Inflammatory macrophage (primary cell): ENCODE measurements at regions not wholly inside any gene's neighbourhood (a gene's known extent, or its start where the extent isn't known, plus 50 kb on each side); places are given as distances from the start of the nearest gene placed in this dataset.
"Not testable (repeated sequence)": the region's sequence is repeated elsewhere in the genome, so short reads cannot be mapped to it uniquely, and the experiment has no call there.

Source experiments
- DNase-seq, 2 donors: peaks; one replicate each; pipeline ENCODE4 v3.0.0-alpha.2; 2020 to 2022

DNA sequence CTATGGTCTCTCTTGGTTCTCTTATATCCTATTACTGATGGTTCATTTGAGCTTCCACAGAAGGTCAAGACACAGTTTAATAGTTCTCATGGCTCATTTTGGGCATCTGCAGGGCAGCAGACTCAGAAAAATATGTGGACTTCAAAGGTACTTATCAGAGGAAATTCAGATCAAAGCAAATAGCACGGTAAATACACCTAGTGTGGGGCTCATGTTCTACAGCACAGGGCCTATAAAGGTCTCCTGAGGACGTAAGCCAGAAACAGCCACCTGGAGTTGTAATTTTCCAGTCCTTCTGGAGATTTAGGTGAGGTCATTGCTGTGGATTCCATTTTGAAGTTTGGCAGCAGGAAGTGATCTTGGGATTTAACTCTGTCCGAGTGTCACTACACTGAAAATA is 134.5 kb upstream of the SGO1 start:
- no peak for DNase-seq

DNA sequence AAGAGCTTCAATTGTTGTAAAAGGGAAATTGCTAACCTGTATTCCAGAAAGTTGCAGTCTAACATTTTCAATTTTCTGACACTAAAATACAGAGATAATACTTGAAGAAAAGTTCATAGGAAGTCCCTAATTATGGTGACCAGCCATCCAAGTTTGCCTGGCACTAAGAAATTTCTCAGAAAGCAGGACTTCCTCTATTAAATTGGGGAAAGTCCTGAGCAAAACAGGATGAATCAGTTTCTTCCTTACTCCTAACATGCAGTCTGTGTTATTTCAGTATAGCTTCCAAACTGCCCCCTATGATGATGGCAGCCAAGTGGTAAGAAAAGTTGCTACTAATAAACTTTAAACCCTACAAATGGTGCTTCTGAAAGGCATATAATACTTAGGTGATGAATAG is 133.5 kb upstream of the SGO1 start:
- no peak for DNase-seq

DNA sequence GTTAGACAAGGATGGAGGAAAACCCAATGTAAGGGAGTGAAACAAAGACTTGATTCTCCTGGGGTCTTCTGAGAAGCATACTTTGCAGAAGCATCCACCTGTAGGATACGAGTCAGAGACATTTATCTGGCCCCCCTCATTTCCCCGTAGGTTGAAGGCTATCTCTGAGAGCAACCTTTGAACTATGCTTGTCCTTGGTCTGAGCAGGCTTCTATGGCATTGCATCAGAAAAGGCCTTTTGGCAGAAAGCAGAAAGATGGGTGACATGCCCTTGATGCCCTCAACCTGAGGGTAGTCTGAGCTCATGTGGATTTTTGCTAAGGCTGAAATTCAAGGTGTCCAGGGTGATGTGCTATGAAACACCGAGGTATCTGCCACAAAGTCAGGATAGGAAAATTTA is 131.6 kb upstream of the SGO1 start:
- no peak for DNase-seq

DNA sequence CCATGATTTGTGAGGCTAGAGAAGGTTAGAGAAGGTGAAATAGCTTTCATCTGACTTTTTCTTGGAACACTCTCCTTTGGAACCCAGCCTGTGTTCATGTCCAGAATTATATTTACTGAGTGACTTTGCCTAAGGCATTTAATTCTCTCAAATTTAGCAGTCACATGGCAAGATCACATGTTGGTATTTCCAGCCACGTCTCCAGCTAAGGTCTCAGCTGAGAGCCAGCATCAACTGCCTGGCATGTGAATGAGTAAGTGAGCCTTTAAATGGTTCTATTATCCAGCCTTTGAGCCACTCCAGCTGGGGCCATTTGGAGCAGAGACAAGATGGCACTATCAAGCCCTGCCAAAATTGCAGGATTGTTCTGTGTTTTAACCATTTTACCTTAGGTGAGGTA is 130.2 kb upstream of the SGO1 start:
- no peak for DNase-seq

DNA sequence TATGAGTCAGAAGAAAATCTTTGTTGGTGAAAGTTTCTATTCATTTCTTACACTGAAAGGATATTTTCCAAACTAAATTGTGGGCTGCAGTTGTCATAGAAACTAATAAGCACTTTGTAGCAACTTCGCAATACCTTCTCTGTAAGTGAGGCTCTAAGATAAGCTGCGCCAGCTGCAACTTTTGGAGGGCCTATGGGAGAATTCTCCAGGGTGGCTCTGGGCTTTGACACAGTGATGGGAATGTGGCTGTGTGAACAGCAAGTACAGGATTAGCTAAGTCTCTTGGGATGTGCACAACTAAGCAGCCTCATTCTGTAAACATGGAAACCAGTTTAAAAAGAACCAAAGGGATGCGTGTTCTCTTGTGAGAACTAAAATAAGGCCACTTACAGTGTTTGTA is 124.6 kb upstream of the SGO1 start:
- no peak for DNase-seq

DNA sequence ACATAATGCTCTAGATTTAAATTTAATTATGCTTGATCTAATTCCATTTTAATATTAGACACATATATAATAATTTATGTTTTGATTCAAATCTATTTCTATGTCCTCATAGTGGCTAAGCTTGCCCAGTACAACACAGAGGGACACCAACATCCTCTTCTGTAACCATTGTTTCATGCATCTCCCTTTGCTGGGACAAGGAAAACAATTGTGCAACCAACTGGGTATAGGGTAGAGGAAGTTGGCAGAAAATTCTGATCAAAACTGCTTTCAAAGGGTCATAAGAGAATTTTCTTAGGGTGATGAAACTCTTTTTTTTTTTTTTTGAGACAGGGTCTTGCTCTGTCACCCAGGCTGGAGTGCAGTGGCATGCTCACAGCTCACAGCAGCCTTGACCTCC is 121.4 kb upstream of the SGO1 start:
- peak; percentile 18 to 57 for DNase-seq

DNA sequence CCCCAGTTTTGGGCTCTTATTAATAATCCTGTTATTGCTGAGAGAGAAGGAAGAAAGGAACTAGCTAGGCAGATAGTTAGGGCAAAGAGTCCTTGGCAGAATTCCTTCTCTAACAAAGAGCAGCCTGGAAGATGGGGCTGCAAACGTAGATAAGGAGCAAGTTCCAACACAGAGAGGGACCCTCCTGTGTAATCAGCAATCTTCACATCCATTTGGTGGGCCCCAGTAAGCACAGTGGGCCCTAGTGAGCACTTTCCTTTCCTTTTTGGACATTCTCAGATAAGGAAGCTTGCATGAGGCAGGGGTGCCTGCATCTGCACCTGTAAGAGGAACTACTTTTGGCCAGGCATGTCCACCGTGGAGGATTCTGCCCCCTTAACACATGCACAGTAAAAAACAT is 119.6 kb upstream of the SGO1 start:
- DNase-seq: no peak

DNA sequence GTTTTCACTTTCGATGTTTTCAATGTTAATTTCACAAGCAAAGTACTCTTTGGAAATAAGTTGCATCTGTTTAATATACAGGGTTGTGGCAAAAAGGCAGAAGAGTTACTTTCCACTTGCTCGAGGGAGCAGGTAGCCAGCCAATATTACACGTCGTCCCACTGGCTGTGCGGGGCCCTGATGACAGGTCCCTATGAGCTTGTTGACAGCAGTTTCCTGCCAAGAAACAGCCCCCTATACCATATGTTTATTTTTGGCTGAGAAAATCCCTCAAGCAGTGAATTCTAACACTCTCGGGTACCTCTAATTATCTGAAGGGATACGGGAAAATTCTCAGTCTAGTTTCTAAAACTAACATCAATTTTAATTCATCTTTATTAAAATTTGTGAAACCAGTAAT is 116.8 kb upstream of the SGO1 start:
- DNase-seq: no peak

DNA sequence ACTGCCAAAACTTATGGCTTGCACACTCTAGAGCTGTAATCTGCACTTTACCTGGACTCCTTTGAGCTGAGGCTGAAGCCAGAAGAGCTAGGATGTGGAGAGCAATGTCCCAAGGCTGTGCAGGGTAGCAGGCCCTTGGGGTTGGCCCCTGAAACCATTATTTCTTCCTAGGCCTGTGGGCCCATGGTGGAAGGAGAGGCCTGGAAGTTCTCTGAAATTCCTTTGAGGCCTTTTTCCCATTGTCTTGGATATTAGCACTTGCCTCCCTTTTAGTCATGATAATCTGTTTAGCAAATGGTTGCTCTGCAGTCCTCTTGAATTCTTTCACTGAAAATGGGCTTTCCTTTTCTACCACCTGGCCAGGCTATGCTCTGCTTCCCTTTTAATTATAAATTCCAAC is 102.0 kb upstream of the SGO1 start:
- no peak for DNase-seq

DNA sequence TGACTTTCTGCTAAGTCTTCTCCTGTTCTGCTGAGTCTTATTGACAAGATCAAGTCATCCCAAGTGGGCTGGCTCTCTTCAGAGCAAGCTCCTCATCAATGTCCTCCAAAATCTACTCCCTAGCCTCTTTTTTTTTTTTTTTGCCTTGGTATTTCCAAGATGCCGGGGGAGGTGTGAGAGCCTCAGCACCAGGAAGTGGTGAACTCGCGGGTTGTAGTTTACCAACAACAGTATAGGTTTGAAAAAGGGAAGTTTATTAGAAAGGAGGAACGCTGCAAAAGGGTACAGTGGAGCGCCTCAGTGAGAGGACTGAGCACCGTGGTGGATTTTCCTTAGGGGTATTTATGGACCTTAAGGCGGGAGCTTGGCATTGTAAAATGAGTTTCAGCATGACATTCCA is 94.3 kb upstream of the SGO1 start:
- peak; percentile 1 to 5 for DNase-seq

DNA sequence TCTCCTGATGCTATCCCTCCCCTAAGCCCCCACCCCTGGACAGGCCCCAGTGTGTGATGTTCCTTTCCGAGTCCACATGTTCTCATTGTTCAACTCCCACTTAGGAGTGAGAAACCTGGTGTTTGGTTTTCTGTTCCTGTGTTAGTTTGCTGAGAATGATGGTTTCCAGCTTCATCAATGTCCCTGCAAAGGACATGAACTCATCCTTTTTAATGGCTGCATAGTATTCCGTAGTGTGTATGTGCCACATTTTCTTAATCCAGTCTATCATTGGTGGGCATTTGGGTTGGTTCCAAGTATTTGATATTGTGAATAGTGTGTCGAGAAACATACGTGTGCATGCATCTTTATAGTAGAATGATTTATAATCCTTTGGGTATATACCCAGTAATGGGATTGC is 80.0 kb upstream of the SGO1 start:
- DNase-seq: not testable (repeated sequence)

DNA sequence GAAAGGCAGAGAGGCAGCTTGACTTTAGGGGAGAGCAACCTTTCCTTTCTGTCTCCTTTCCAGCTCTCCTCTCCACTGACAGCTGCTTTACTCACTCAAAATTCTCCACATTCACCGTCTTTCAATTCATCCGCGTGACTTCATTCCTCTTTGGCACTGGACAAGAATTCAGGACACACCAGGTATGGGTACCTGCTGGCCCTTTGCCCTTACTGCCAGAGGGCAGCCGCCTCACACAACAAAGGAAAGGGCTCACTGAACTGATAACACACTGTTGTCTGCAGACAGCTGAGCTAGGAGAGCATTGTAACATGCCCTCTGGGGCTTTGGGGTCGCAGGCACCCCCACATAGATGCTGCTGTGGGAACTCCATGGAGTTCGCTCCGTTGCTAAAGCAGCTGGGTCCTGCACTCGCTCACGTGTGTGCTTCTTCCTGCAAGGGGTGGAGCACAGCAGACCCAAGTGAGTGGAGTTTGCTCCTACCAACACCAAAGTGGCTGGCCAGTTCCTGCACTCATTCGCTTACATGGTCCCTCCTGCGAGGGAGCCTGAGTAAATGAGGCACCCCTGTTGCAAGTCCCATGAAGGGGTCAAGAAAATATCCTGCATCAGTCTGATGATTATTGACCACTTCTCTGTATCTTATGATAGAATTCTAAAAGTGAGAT is 79.0 kb upstream of the SGO1 start:
- no peak for DNase-seq

DNA sequence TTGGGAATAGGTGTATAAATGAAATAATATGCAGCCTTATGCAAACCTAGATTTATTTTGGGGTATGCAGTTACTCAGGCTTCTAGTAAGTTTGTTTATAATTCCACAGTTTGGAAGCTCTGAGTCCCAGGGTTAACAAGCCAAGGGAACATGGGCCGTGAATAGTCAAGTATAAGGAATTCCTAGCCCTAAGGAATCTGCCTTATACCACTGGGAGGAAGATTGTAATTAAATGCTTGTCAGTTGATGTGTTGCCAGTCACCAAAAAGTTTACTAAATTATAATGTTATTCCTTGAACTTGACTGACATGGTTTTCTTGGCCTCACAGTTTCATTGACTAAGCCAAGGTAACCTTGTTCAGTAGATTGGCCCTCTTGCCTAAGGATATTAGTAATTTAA is 72.4 kb upstream of the SGO1 start:
- DNase-seq: no peak

DNA sequence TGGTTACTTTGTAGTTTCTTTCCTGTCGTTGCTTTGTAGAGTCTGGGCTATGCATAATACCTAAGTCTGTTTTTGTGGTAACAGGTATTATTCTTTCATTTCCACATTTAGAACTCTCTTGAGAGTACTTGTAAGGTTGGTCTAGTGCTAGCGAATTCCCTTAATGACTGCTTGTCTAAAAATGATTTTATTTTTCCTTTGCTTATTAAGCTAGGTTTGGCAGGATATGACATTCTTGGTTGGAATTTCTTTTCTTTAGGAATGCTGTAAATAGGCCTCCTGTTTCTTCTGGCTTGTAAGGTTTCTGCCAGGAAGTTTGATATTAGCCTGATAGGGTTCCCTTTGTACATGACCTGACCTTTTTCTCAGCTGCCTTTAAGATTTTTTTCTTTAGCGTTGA is 70.1 kb upstream of the SGO1 start:
- no peak for DNase-seq

DNA sequence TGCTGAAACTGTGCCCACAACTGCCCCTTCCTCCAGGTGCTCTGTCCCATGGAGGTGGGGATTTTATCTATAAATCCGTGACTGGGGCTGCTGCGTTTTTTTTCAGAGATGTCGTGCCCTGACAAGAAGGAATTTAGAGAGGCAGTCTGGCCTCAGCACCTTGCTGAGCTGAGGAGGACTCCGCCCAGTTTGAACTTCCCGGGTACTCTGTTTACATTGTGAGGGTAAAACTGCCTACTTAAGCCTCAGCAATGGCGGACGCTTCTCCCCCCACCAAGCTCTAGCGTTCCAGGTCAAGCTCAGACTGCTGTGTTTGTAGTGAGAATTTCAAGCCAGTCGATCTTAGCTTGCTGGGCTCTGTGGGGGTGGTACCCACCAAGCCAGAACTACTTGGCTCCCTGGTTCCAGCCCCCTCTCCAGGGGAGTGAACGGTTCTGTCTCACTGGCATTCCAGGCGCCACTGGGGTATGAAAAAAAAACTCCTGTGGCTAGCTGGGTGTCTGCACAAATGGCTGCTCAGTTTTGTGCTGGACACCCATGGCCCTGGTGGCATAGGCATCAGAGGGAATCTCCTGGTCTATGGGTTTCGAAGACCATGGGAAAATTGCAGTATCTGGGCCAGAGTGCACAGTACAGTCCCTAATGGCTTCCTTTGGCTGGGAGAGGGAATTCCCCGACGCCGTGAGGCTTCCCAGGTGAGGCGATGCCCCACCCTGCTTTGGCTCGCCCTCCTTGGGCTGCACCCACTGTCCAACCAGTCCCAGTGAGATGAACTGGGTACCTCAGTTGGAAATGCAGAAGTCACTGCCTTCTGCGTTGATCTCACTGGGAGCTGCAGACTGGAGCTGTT is 68.5 kb upstream of the SGO1 start:
- DNase-seq: no peak

DNA sequence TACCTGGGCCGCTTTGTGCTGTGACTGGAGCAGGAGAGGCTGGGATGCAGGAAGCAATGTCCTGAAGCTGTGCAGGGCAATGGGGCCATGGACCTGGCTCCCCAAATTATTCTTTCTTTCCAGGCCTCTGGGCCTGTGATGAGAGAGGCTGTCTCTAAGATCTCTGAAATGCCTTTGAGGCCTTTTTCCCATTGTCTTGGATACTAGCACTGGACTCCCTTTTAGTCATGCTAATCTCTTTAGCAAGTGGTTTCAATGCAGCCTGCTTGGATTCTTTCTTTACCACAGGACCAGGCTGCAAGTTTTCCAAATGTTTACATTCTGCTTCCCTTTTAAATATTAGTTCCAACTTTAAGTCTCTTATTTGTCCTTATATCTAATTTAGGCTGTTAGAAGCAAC is 64.8 kb upstream of the SGO1 start:
- no peak for DNase-seq

DNA sequence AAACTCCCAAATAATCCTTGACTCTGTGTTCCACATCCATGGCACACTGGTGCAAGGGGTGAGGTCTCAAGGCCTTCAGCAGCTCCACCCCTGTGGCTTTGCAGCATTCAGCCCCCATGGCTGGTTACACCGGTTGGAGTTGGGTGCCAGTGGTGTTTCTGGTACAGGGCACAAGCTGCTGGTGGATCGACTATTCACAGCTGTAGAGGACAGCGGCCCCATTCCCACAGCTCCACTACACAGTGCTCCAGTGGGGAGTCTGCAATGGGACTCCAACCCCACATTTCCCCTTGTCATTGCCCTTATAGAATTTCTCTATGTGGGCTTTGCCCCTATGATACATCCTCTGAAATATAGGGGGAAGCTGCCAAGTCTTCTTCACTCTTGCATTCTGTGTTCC is 64.3 kb upstream of the SGO1 start:
- DNase-seq: no peak

DNA sequence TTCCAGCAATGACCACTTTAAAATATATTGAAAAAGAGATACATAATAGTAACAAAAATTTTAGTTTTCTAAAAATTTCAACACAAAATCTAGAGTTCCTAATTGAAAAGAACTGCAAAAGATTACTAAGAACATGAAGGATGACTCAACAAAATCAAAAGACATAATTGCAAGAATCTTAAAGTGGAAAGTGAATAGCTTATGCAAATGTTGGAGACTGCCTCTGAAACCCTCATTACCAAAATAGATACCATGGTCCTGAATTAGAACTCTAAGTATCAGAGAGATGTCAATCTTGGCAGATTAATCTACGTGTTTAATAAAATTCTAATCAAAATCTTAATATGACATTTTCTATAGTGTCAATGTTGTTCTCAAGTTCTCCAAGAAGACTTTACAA is 60.7 kb upstream of the SGO1 start:
- DNase-seq: no peak

DNA sequence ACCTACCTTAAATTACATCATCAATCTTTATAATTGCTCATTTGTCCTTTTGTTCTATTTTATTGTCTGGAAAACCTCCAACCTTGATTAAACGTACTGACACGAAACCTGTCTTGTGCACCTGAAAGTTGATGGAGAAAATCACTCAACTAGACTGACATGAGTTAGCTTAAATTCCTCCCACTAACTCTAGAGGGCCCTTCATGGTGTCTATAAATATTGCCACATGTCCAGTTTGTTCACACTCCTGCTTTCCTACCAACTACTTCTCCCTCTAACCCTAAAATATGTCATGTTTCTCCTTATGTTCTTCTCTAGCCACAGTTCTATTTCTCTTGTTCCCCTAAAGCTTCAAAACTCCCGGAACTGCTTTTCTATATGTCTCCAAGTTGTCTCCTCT is 59.8 kb upstream of the SGO1 start:
- DNase-seq: no peak

DNA sequence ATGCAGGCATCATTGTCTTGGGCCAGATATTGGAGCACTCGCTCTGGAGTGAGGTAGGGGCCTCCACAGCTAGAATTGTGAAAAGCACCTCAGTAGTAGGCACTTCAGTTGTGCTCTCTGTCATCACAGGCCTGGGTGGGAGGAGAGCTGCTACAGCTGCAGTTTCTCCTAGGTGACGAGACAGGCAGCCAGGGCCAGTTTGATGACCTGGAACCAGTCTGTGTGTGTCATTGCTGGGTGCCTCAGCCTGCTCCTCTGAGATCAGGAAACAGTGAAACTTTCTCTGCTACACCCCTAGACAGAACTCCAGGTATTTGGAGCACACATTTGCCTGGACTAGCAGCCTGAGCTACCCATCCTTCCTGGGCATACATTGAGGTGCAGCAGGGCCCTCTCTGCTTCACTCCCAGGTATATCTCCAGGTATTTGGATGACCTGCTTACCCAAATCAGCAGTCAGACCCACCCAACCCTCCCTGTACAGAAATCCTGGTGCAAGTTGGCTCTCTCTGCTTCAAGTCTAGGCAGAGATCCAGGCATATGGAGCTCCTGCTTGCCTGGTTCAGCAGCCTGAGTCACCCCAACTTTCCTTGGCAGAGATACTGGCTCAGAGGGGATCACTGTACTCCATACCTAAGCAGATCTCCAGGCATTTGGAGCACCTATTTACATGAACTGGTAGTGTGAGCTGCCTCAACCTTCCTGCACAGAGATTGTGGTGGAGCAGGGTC is 54.3 kb upstream of the SGO1 start:
- no peak for DNase-seq

DNA sequence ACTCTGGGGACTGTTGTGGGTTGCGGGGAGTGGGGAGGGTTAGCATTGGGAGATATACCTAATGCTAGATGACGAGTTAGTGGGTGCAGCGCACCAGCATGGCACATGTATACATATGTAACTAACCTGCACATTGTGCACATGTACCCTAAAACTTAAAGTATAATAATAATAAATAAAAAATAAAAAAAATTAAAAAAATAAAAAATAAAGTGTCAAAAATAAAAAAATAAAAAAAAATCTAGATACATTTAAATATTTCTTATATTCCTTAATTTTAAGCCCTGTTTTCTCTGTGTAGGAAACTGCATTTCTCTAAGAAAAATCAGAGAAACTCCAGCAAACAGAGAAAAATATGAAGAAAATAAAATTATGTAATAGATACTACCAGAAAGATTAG is 52.2 kb upstream of the SGO1 start:
- DNase-seq: not testable (repeated sequence)

DNA sequence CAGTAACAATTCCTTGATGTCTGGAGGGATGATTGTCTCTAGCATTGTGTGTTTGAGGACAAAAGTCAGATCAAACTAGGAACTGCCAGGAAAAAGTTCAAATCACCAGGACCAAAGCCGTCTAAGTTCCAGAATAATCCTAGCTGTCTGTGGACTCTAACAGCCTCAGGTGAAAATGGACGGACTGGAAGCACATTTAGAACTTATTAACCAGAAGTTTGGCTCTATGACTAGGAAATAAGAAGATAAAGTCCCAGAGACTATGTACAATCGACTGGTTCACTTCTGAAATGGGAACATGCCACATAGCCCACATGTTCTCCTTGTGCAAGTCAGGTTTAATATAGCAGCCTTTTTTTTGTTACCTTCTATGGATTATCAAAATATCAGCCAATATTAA is 50.6 kb upstream of the SGO1 start:
- no peak for DNase-seq
